MCF 10A (cell line): ENCODE measurements at regions not wholly inside any gene's neighbourhood (a gene's known extent, or its start where the extent isn't known, plus 50 kb on each side); places are given as distances from the start of the nearest gene placed in this dataset.

Experiments
- BruUV-seq: library from RNA; stranded (reverse); fragments of 400-500 nt; replicated peaks from 2 replicates; lab custom pipeline; 2021; lab: Mats Ljungman, UMichigan
- CTCF ChIA-PET: fragments of 300-600 bp; sonication (Branson Sonifier 250); formaldehyde crosslinking; extraction: SDS; loops from one replicate; lab custom pipeline; 2021; ENCODE audit warnings: antibody characterized with exemption, inconsistent platforms; lab: Yijun Ruan, JAX
- POLR2A ChIA-PET: fragments of 300-600, 350-650 bp; sonication (Branson Sonifier 250); formaldehyde crosslinking; extraction: SDS; loops from one replicate; lab custom pipeline; 2020; ENCODE audit warnings: antibody characterized with exemption, inconsistent platforms; lab: Yijun Ruan, JAX
- DNase-seq: peaks from one replicate; pipeline ENCODE4 v3.0.0-alpha.2; 2018; ENCODE audit not compliant: unreplicated experiment
- H3K27ac Mint-ChIP-seq: one replicate; pipeline ENCODE4 v1.8.0; 2022; ENCODE audit warnings: mild to moderate bottlenecking, low read depth, mixed read lengths; ENCODE audit not compliant: unreplicated experiment
- H3K27me3 Mint-ChIP-seq: one replicate; pipeline ENCODE4 v1.8.0; 2022; ENCODE audit warnings: mixed read lengths; ENCODE audit not compliant: insufficient read depth, unreplicated experiment
- H3K36me3 Mint-ChIP-seq: one replicate; pipeline ENCODE4 v1.8.0; 2022; ENCODE audit warnings: mild to moderate bottlenecking, moderate library complexity, mixed read lengths; ENCODE audit not compliant: insufficient read depth, unreplicated experiment
- H3K4me1 Mint-ChIP-seq: one replicate; pipeline ENCODE4 v1.8.0; 2022; ENCODE audit warnings: mixed read lengths; ENCODE audit not compliant: insufficient read depth, unreplicated experiment
- H3K4me3 Mint-ChIP-seq: one replicate; pipeline ENCODE4 v1.8.0; 2022; ENCODE audit warnings: mild to moderate bottlenecking, moderate library complexity, mixed read lengths; ENCODE audit not compliant: unreplicated experiment
- H3K9me3 Mint-ChIP-seq: one replicate; pipeline ENCODE4 v1.8.0; 2022; ENCODE audit warnings: mixed read lengths; ENCODE audit not compliant: unreplicated experiment
- CTCF ChIP-seq: fragments of 200-600 bp; IDR thresholded peaks from one replicate; pipeline ENCODE4 v1.8.0; 2022; ENCODE audit warnings: antibody characterized with exemption, mild to moderate bottlenecking; ENCODE audit not compliant: unreplicated experiment
- intact Hi-C: fragments of 100-400 bp; cut with micrococcal nuclease; formaldehyde crosslinking; loops from 2 replicates; pipeline ENCODE4 v1.14.1; 2022

GRCh38 chrX:28189011-28189410, 207.8 kb upstream of the DCAF8L1 start:
- no peak overlapping the region for H3K4me3 Mint-ChIP-seq
- no peak for TF ChIP-seq CTCF
- POLR2A ChIA-PET = interaction anchor here (1.2 kb wide), 1 partner anchor 16 kb away, joined by 4 read pairs; no protein-coding TSS in a partner anchor
- peak overlapping the region; percentile 42 for H3K27ac Mint-ChIP-seq
- no peaks in the 10 kb centered on the region for H3K27me3 Mint-ChIP-seq
- BruUV-seq = no TSS peak
- H3K4me1 Mint-ChIP-seq = no peaks in the 10 kb centered on the region
- intact Hi-C loops = no loop called here
- DNase-seq = peak; percentile 83
- CTCF ChIA-PET = interaction anchor here (0.6 kb wide), 1 partner anchor 452 kb away, joined by 3 read pairs; no protein-coding TSS in a partner anchor
- no peaks in the 10 kb centered on the region for H3K9me3 Mint-ChIP-seq
- H3K36me3 Mint-ChIP-seq = no peaks in the 10 kb centered on the region

DNA sequence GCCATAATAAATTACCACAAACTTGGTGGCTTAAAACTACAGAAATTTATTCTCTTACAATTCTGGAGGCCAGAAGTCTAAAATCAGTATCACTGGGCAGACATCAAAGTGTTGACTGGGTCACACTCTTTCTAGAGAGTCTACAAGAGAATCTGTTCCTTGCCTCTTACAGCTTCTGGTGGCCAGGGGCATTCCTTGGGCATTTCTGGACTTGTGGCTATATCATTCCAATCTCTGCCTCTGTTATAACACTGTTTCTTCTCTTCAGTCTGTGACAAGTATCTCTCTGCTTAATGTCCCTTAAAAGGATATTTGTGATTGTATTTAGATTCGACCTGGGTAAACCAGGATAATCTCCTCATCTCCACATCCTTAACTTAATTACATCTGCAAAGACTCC, 207.3 kb upstream of the DCAF8L1 start:
- DNase-seq = no peak
- CTCF ChIA-PET = no interaction called here
- Mint-ChIP-seq H3K9me3 (no peaks in the 10 kb centered on the region), H3K27me3 (no peaks in the 10 kb centered on the region), H3K27ac (peak overlapping the region; percentile 42), H3K4me3 (no peak overlapping the region), H3K36me3 (no peaks in the 10 kb centered on the region), H3K4me1 (no peaks in the 10 kb centered on the region)
- no peak for TF ChIP-seq CTCF
- intact Hi-C loops = no loop called here
- no TSS peak for BruUV-seq
- POLR2A ChIA-PET = no interaction called here

- no peaks in the 10 kb centered on the region for H3K36me3 Mint-ChIP-seq
- H3K9me3 Mint-ChIP-seq = peaks cover 7% of the 10 kb centered on the region
- CTCF ChIA-PET = no interaction called here
- POLR2A ChIA-PET = no interaction called here
- intact Hi-C loops = no loop called here
- H3K4me3 Mint-ChIP-seq = no peak overlapping the region
- no peaks in the 10 kb centered on the region for H3K4me1 Mint-ChIP-seq
- BruUV-seq = no TSS peak
- TF ChIP-seq CTCF = no peak
- no peaks in the 10 kb centered on the region for H3K27me3 Mint-ChIP-seq
- DNase-seq = no peak
- H3K27ac Mint-ChIP-seq = no peak overlapping the region
Observed at GRCh38 chrX:28180096-28180495, 198.8 kb upstream of the DCAF8L1 start.

DNA sequence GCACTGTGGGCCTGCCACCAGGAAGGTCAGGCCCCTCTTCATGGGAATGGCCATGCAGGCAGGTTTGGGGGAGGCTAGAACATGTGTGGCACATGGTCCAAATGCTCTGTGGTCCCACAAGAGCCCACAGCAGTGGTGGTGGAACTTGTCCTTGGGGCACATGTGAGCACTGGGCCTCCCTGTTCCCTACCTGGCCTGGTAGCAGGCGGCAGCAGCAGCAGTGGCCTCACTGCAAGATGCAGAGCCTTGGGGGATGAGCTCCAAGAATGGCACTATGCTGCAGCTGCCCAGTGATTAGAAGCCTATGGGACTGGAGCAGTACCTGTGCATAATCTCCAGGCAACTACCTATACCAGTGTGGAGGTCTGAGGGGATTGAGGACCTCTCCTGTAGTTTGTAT, 197.0 kb upstream of the DCAF8L1 start:
- no peak for TF ChIP-seq CTCF
- no peak overlapping the region for H3K27ac Mint-ChIP-seq
- DNase-seq = no peak
- POLR2A ChIA-PET = no interaction called here
- CTCF ChIA-PET = interaction anchor here (0.6 to 1.0 kb wide), 2 partner anchors 9 to 704 kb away, joined by 3 to 4 read pairs; no protein-coding TSS in a partner anchor
- intact Hi-C loops = no loop called here
- H3K36me3 Mint-ChIP-seq = no peaks in the 10 kb centered on the region
- H3K4me3 Mint-ChIP-seq = no peak overlapping the region
- H3K4me1 Mint-ChIP-seq = no peaks in the 10 kb centered on the region
- H3K9me3 Mint-ChIP-seq = peaks cover 7% of the 10 kb centered on the region
- BruUV-seq = no TSS peak
- H3K27me3 Mint-ChIP-seq = no peaks in the 10 kb centered on the region
